ENCODE measurements at regions not wholly inside any gene's neighbourhood (a gene's known extent, or its start where the extent isn't known, plus 50 kb on each side); places are given as distances from the start of the nearest gene placed in this dataset.

DNA sequence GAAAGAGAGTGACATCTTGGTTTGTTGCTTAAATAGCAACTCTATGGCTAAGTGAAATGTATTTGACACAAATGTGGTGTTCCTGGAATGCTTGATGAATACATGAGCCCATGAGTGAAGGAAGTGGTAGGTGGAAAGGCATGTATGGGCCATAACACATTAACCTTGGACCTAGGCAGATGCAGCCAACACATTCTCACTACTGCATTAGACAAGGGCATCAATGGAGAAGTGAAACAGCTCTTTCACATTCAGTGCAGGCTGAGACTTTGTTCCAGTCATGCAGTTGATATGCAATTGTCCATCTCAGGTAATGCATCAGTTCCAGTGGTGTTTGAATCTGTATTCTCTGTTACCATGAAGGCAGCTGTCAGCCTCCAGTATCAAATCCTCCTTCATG is 133.6 kb downstream of the HS3ST3B1 start:
- TF ChIP-seq POLR2A (IDR thresholded peaks at IDR 0.05; ENCODE audit: low read length) (no peak), GATA1 (IDR thresholded peaks at IDR 0.05; ENCODE audit: low read depth, low read length) (no peak)
